GM23338 (cell line): ENCODE measurements at regions not wholly inside any gene's neighbourhood (a gene's known extent, or its start where the extent isn't known, plus 50 kb on each side); places are given as distances from the start of the nearest gene placed in this dataset.

Experiments
- CTCF ChIP-seq, 2 experiments: fragments of 200-600 bp in 1 of 2; sonication (generic) in 1 of 2; conservative IDR thresholded peaks; 2 replicates each; pipeline versions ENCODE4 v1.5.1 to v1.6.1; 2016 to 2017; ENCODE audit warnings: antibody characterized with exemption in 2 of 2, low read depth in 2 of 2, mild to moderate bottlenecking in 2 of 2, moderate library complexity in 1 of 2
- JUNB ChIP-seq: IDR thresholded peaks from one replicate; pipeline ENCODE4 v1.6.1; 2016; ENCODE audit warnings: antibody characterized with exemption; ENCODE audit not compliant: unreplicated experiment
- POLR2AphosphoS5 ChIP-seq: IDR thresholded peaks from 2 replicates; pipeline ENCODE4 v1.6.1; 2016; ENCODE audit warnings: antibody characterized with exemption, low read depth
- REST ChIP-seq: IDR thresholded peaks from one replicate; pipeline ENCODE4 v1.6.1; 2018; ENCODE audit warnings: antibody characterized with exemption; ENCODE audit not compliant: unreplicated experiment

- TF ChIP-seq REST (no peak), CTCF (conservative IDR thresholded peaks at IDR 0.05; ENCODE audit: low read depth in 2 of 2) (no peak), POLR2AphosphoS5 (no peak), JUNB (no peak)
These were observed 264.7 kb upstream of the KCNH8 start for GRCh38 chr3:18883571-18883970.
